Endometrium (tissue), 2 donors: ENCODE measurements at regions not wholly inside any gene's neighbourhood (a gene's known extent, or its start where the extent isn't known, plus 50 kb on each side); places are given as distances from the start of the nearest gene placed in this dataset.

ENCODE experiments used
- FAIRE-seq: peaks from 2 replicates; lab custom pipeline; 2012; peaks lifted over from hg19 to GRCh38; lab: Jason Lieb, UNC
- donor health status: control.
- donor health status: control.

DNA sequence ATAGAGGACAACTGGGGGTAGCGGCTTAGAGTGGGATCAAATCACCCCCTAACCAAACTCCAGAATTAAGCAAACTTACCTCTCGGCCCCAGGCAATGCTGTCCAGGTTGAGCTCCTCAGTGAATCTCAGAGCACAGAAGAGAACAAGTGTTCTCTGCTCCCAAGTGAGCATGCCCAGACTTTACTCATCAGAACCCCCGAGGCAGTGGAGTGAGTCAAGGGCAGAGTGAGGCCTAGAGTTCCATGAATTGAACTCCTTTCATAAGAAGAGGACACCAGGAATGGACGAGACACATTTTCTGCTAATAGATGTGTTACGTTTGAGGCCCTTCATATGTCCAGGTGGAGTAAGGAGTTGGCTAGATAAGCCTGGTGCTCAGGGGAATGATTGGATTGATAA, 134.0 kb upstream of the DTNBP1 start:
- FAIRE-seq, result no peak

DNA sequence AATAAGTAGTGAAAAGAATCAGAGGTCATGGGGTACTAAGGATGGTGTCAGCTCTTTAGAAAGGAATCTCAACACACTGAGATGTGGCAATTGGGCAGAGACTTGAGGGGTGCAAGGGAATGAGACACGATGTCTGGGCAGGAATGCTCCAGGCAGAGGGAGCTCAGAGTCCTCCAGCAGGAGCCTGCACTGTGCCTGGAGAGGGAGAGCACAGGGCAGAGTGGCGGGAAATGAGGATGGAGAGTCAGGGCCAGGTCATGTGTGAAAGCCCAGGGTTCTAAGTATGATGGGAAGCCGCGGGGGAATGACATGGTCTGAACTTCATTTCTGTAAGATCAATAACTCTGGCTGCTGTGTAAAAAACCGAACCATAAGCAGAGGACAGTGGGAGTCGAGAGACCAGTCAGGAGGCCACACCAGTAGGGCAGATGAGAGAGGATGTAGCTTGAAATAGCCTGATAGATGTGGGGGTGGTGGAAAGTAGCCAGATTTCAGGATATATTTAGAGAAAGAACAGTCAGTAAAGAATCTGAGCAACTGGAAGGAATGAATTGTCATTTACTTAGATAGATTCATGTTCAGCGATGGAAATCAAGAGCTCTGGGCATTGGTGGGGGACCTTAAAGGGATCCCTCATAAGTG, 133.4 kb upstream of the DTNBP1 start:
- no peak for FAIRE-seq

GRCh38 chr6:15793826-15794225, 131.0 kb upstream of the DTNBP1 start:
- FAIRE-seq, result no peak

- no peak for FAIRE-seq
These were observed 130.5 kb upstream of the DTNBP1 start for GRCh38 chr6:15793288-15793687.

DNA sequence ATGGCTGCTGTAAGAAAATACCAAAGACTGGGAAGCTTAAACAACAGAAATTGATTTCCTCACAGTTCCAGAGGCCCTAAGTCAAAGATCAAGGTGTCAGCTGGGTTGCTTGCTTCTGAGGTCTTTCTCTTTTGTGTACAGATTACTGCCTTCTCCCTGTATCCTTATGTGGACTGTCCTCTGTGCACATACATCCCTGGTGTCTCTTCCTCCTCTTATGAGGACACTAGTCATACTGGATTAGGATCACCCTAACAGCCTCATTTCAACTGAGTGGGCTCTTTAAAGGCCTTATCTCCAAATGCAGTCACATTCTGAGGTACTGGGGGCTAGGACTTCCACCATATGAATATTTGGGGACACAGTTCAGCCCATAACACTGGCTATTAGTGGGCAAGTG, 130.0 kb upstream of the DTNBP1 start:
- FAIRE-seq, result no peak

GRCh38 chr6:15791448-15792181, 128.8 kb upstream of the DTNBP1 start:
- FAIRE-seq, result no peak

- no peak for FAIRE-seq
These were observed 127.3 kb upstream of the DTNBP1 start for GRCh38 chr6:15790116-15790515.

- FAIRE-seq, result no peak
These were observed 124.0 kb upstream of the DTNBP1 start for GRCh38 chr6:15786846-15787245.

- FAIRE-seq, result no peak
These were observed 120.7 kb upstream of the DTNBP1 start for GRCh38 chr6:15783484-15783883.

- FAIRE-seq, result no peak
These were observed 119.1 kb upstream of the DTNBP1 start for GRCh38 chr6:15781890-15782289.

DNA sequence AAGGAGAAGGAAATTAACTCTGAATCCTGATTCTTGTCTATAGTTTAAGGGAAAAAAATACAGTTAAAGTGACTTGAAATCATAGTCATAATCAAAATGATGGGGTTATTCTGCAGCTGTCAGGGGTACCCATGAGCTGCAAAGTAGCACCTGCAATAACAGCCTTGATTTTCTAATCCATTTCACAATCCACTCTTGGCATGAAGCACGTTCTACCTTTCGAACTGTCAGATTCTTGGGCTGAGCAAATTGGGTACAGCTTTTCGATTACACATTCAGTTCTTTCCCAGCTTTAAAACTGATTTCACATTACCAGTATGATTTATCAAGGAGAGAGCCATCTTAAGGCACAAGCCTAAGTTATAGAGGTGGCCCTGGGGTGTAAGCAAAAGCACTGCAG, 118.5 kb upstream of the DTNBP1 start:
- no peak for FAIRE-seq

- no peak for FAIRE-seq
These were observed 117.6 kb upstream of the DTNBP1 start for GRCh38 chr6:15780437-15780836.

GRCh38 chr6:15779726-15780125, 116.9 kb upstream of the DTNBP1 start:
- no peak for FAIRE-seq

DNA sequence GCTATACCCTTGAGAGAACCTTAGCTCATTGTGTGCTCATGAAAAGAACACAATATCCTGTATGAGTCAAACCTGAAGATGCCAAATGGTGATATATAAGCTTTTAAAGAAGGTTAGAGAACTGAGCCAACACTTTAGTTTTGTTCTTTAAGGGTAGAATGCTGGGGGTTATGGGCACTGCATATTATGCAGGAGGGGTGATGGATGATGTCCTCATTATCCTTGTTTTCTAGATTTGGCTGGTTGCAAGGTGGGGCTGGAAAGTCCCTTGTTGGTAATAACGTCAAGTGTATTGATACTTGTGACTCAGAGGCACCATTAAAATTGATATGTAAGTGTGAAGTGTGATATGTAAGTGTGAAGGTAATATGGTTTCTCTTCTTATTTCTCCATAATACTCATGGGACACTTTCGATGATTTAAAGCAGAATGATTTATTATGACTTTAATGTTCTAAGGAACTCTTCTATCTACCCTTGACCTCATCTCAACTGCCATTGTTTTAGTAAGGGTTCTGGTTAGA, 113.7 kb upstream of the DTNBP1 start:
- no peak for FAIRE-seq

- FAIRE-seq, result no peak
These were observed 112.9 kb upstream of the DTNBP1 start for GRCh38 chr6:15775741-15776140.

- no peak for FAIRE-seq
These were observed 112.3 kb upstream of the DTNBP1 start for GRCh38 chr6:15775076-15775634.

GRCh38 chr6:15773806-15774410, 111.1 kb upstream of the DTNBP1 start:
- FAIRE-seq, result no peak

DNA sequence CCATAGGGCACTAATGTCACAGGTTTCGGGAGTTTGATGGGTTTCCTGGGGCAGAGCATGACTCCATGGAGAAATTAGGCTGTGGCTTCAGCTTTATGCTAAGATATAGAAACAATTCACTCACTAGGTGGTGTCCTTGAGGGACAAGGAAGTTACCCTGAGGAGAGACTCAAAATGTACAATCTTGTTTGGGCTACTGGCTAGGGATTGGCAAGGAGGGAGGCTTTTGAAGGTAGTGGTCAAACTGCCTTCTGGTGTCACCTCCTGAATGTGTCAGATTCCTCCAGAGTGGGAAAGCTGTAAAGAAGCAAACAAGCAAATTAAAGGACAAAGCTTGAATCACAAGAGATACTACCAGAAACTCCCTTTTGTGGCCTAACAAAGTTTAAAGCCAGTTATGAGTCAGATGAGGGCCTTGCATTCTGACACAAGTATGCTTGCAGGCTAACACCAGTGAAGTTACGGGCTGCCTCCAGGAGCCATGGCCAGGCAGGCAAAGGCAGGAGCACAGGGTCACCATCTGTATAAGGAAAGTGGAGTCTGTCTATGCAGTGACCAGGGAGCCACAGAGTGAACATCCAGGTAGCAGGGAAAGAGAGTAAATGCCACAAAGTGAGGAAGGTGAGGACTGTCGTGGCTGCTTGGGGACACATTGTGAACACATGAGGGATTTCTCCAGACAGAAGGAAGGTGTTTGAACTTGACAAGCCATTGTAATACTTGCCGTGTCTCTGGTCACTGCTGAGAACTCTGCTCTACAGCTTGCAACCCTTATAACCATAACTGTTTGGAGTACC, 107.7 kb upstream of the DTNBP1 start:
- no peak for FAIRE-seq

DNA sequence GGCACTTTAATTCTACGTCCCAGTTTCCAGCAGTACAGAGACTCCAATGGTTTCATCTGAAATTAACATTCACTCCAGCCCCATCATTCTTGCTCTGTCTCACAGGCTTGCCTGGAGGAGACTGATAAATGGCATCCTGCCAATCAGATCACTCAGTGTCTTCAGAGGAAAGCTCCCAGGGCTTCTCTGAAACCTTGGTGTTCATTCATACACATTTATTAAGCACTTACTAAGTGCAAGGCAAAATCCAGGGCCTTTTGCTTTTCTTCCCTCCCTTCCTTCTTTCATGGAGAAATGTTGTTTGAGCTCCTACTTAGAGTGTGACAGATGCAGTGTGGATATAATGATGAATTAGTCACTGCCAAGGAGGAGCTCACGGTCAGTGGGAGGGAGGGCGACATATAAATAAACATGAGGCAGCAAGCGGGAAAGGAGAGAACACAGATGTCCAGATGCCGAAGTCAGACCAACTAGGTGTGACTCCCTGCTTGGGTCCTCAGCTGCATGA, 106.7 kb upstream of the DTNBP1 start:
- no peak for FAIRE-seq

DNA sequence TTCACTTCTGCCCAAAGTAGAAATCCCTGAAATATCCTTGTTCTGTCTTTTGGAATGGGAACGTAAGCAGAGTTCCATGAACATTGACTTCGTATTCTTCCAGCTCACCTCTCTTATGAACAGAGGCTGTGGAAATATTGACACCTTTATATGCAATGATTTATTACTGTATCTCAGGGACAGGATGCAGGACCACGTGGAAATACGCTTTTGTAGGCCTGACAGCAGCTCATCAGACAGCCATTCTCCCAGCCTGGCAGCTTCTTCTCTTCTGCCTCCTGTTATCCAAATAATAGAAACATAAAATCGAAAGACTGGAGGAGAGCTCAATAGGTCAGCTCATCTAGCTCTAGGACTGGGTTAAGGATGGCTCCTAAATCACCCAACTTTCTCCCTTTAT, 106.2 kb upstream of the DTNBP1 start:
- FAIRE-seq, result no peak

DNA sequence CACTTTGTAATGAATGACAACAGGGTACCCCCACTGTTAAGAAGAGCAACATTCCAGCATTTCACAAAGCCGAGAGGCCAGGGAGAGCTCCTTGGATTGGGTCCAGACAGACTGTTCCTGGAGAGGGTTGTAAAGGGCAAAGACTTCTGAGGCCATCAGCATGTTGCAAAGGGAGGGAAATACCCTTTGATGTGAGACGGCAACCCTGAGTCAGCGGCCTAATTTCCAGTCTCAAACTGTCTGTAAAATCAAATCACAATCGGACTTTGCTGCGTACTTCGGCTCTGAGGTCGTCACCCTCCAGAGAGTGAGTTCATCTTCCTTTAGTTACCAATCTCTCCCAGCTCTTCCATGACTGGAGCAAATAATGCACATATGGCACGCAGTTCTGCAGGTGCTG, 101.0 kb upstream of the DTNBP1 start:
- no peak for FAIRE-seq

DNA sequence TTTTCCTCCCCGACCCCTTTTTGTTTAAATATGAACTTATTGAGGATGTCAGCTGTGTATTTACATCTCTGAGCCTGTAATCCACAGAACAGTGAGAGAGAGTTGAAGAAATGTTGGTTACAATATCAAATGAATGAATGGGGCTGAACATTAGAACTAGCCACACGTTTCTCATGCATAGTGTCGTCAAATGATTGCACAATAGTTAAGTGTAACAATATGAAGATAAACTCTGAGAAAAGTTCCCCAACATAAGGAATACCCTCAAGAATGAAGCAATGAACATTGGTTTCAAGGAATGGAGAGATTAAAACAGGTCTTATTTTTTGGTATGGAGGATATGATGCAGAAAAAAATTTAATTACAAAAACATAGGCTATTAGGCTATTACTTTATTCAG, 100.5 kb upstream of the DTNBP1 start:
- FAIRE-seq, result no peak
